ENCODE measurements at regions not wholly inside any gene's neighbourhood (a gene's known extent, or its start where the extent isn't known, plus 50 kb on each side); places are given as distances from the start of the nearest gene placed in this dataset.

- TF ChIP-seq REST (IDR thresholded peaks at IDR 0.05): no peak
Observed at GRCh38 chr4:85106166-85106565, 139.7 kb upstream of the WDFY3 start (continued).

- Histone ChIP-seq H3K9ac (ENCODE audit: low read depth in 1 of 2, low read length in 2 of 2) (no peak overlapping the region), H3K9me3 (ENCODE audit: control insufficient read depth in 4 of 4, low read length in 3 of 4) (no peaks in the 10 kb centered on the region), H3K4me3 (ENCODE audit: low read depth in 1 of 3, low read length in 3 of 3) (no peak overlapping the region), H3K36me3 (ENCODE audit: control insufficient read depth in 4 of 4, insufficient read depth in 3 of 4, low read depth in 1 of 4, low read length in 3 of 4) (no peaks in the 10 kb centered on the region), H3K4me1 (ENCODE audit: control insufficient read depth in 4 of 4, insufficient read depth in 4 of 4, low read length in 3 of 4) (no peaks in the 10 kb centered on the region), H3K27me3 (ENCODE audit: control insufficient read depth in 4 of 4, insufficient read depth in 4 of 4, low read length in 3 of 4) (peaks cover 0 to 10% (median 0%) of the 10 kb centered on the region in 4 donors), H3K27ac (ENCODE audit: low read depth in 1 of 2, low read length in 2 of 2) (no peak overlapping the region)
- TF ChIP-seq TAF1 (conservative IDR thresholded peaks at IDR 0.05) (no peak), EGR1 (IDR thresholded peaks at IDR 0.05; ENCODE audit: low read depth in 2 of 2) (no peak), MAX (IDR thresholded peaks at IDR 0.05) (no peak), JUND (IDR thresholded peaks at IDR 0.05) (no peak), NR2F2 (IDR thresholded peaks at IDR 0.05) (no peak), GABPA (IDR thresholded peaks at IDR 0.05 in 1 of 2, conservative IDR thresholded peaks at IDR 0.05 in 1 of 2) (no peak), REST (IDR thresholded peaks at IDR 0.05) (no peak), RAD21 (IDR thresholded peaks at IDR 0.05) (no peak)
- DNase-seq (ENCODE audit: low spot score): no peak
- 87% methylated on average over 5 of the region's 5 CpGs for WGBS
Observed at GRCh38 chr4:85106805-85107336, 140.4 kb upstream of the WDFY3 start.

GRCh38 chr4:85107553-85107952, 141.1 kb upstream of the WDFY3 start:
- H3K4me3 ChIP-seq (ENCODE audit: low read depth in 1 of 3, low read length in 3 of 3): no peak overlapping the region
- H3K27ac ChIP-seq (ENCODE audit: low read depth in 1 of 2, low read length in 2 of 2): no peak overlapping the region
- no peak overlapping the region for H3K9ac ChIP-seq (ENCODE audit: low read depth in 1 of 2, low read length in 2 of 2)
- H3K4me1 ChIP-seq (ENCODE audit: control insufficient read depth in 4 of 4, insufficient read depth in 4 of 4, low read length in 3 of 4): no peaks in the 10 kb centered on the region
- no peaks in the 10 kb centered on the region for H3K36me3 ChIP-seq (ENCODE audit: control insufficient read depth in 4 of 4, insufficient read depth in 3 of 4, low read depth in 1 of 4, low read length in 3 of 4)
- peaks cover 0 to 10% (median 0%) of the 10 kb centered on the region in 4 donors for H3K27me3 ChIP-seq (ENCODE audit: control insufficient read depth in 4 of 4, insufficient read depth in 4 of 4, low read length in 3 of 4)
- H3K9me3 ChIP-seq (ENCODE audit: control insufficient read depth in 4 of 4, low read length in 3 of 4): no peaks in the 10 kb centered on the region
- no peak for DNase-seq (ENCODE audit: low spot score)
- 64% methylated on average over 5 of the region's 5 CpGs for WGBS
- TF ChIP-seq YY1 (IDR thresholded peaks at IDR 0.05): no peak
- no peak for TF ChIP-seq JUND (IDR thresholded peaks at IDR 0.05)
- TF ChIP-seq MAX (IDR thresholded peaks at IDR 0.05): no peak
- TF ChIP-seq SP1 (IDR thresholded peaks at IDR 0.05): no peak
- TF ChIP-seq RAD21 (IDR thresholded peaks at IDR 0.05): no peak
- no peak for TF ChIP-seq EGR1 (IDR thresholded peaks at IDR 0.05; ENCODE audit: low read depth in 2 of 2)
- no peak for TF ChIP-seq FOXA2 (IDR thresholded peaks at IDR 0.05)
- TF ChIP-seq TAF1 (conservative IDR thresholded peaks at IDR 0.05): no peak
- TF ChIP-seq REST (IDR thresholded peaks at IDR 0.05): no peak
- TF ChIP-seq HNF4G (IDR thresholded peaks at IDR 0.05): no peak
- TF ChIP-seq HNF4A (conservative IDR thresholded peaks at IDR 0.05): no peak
- no peak for TF ChIP-seq NR2F2 (IDR thresholded peaks at IDR 0.05)
- TF ChIP-seq RXRA (IDR thresholded peaks at IDR 0.05): no peak
- no peak for TF ChIP-seq ATF3 (IDR thresholded peaks at IDR 0.05)
- no peak for TF ChIP-seq CTCF (IDR thresholded peaks at IDR 0.05; ENCODE audit: low read depth, low read length, missing input control)
